Activated CD4-positive, alpha-beta memory T cell treated with anti-CD3 and anti-CD28 coated beads, Interleukin-2, amount 10 ng/mL, durations not matched to agents 7 days and 5 days (primary cell): ENCODE measurements at regions not wholly inside any gene's neighbourhood (a gene's known extent, or its start where the extent isn't known, plus 50 kb on each side); places are given as distances from the start of the nearest gene placed in this dataset.

Experiments
- CTCF ChIA-PET: fragments of 350-600 bp; sonication (Branson Sonifier 250); formaldehyde crosslinking; loops from one replicate; lab custom pipeline; 2021; ENCODE audit warnings: antibody characterized with exemption, inconsistent platforms; lab: Charles Lee
- POLR2A ChIA-PET: fragments of 350-600 bp; sonication (Branson Sonifier 250); formaldehyde crosslinking; loops from one replicate; lab custom pipeline; 2021; ENCODE audit warnings: antibody characterized with exemption; lab: Charles Lee
- DNase-seq: peaks from one replicate; pipeline ENCODE4 v3.0.0-alpha.2; 2020
- H3K27ac Mint-ChIP-seq: one replicate; pipeline ENCODE4 v1.8.0; 2021; ENCODE audit warnings: mild to moderate bottlenecking, mixed read lengths
- H3K27me3 Mint-ChIP-seq: one replicate; pipeline ENCODE4 v1.8.0; 2021; ENCODE audit warnings: mixed read lengths
- H3K36me3 Mint-ChIP-seq: one replicate; pipeline ENCODE4 v1.8.0; 2021; ENCODE audit warnings: low read depth, mixed read lengths
- H3K4me1 Mint-ChIP-seq: one replicate; pipeline ENCODE4 v1.8.0; 2021; ENCODE audit warnings: mixed read lengths
- H3K4me3 Mint-ChIP-seq: one replicate; pipeline ENCODE4 v1.8.0; 2021; ENCODE audit warnings: mild to moderate bottlenecking, mixed read lengths
- H3K9me3 Mint-ChIP-seq: one replicate; pipeline ENCODE4 v1.8.0; 2021; ENCODE audit warnings: mixed read lengths

DNA sequence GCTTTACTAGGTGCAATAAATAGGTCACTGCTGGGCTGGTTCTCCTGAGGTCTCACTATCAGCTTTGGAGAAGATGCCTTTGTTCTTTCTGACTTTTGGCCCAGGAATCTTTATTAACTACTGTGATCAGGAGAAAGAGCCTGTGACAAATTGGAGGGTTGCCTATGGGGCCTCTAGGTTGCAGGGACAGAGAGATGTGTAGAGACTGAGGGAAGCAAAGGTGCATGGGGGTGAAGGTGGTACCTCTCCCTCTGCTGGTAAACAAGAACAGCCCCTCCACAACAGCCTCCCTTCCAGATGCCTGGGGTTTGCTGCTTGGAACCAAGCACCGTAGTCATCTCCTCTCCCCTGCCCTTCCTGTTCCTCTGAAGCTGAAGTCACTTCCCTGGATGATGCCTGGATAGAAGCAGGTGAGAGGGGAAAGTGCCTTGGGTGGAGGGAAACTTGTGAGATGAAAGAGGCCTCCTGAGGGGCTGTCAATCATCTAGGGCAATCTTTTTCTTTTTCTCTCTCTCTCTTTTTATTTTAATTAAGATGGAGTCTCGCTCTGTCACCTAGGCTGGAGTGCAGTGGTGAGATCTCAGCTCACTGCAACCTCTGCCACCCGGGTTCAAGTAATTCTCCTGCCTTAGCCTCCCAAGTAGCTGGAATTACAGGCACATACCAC lies 57.4 kb upstream of the DUSP22 start:
- Mint-ChIP-seq H3K9me3 (no peaks in the 10 kb centered on the region), H3K4me1 (peaks cover 46% of the 10 kb centered on the region), H3K27me3 (no peaks in the 10 kb centered on the region), H3K27ac (no peak overlapping the region), H3K4me3 (no peak overlapping the region), H3K36me3 (no peaks in the 10 kb centered on the region)
- no peak for DNase-seq
- CTCF ChIA-PET = no interaction called here
- POLR2A ChIA-PET = interaction anchor here (0.8 to 3.2 kb wide), 3 partner anchors 9 to 20 kb away, joined by 3 to 14 read pairs (median 11); no protein-coding TSS in a partner anchor

GRCh38 chr6:235763-236360 lies 56.4 kb upstream of the DUSP22 start:
- Mint-ChIP-seq H3K9me3 (no peaks in the 10 kb centered on the region), H3K27me3 (no peaks in the 10 kb centered on the region), H3K4me3 (peak overlapping the region; percentile 62), H3K27ac (peak overlapping the region; percentile 81), H3K36me3 (no peaks in the 10 kb centered on the region), H3K4me1 (peaks cover 38% of the 10 kb centered on the region)
- peak; percentile 46 for DNase-seq
- ChIA-PET CTCF (no interaction called here), POLR2A (interaction anchor here (0.8 to 3.2 kb wide), 6 partner anchors 10 to 156 kb away, joined by 3 to 14 read pairs (median 4); partner anchors contain the start of gene IRF4)

DNA sequence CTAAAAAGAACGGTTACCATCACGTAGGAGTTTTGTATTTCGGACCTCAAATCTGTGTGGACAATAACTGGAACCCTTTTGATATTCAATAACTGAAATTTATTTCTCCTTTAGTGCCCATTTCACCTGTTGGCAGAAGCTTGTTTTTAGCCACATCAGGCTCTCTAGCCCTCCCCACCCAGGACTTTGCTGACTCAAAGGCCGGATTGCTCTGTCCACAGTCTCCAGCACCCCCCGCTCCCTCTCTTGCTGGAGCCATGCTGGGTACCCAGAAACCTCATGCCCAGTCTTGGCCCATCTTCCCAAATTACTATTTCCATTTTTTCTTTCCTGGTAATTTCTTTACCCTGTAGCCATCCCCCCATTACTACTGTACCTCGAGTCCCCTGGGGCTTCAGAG lies 55.8 kb upstream of the DUSP22 start:
- ChIA-PET CTCF (no interaction called here), POLR2A (interaction anchor here (1.5 to 3.2 kb wide), 4 partner anchors 10 to 21 kb away, joined by 3 to 14 read pairs (median 8); no protein-coding TSS in a partner anchor)
- no peak for DNase-seq
- peaks cover 38% of the 10 kb centered on the region for H3K4me1 Mint-ChIP-seq
- no peaks in the 10 kb centered on the region for H3K9me3 Mint-ChIP-seq
- peak overlapping the region; percentile 81 for H3K27ac Mint-ChIP-seq
- H3K4me3 Mint-ChIP-seq = peak overlapping the region; percentile 62
- no peaks in the 10 kb centered on the region for H3K36me3 Mint-ChIP-seq
- H3K27me3 Mint-ChIP-seq = no peaks in the 10 kb centered on the region

DNA sequence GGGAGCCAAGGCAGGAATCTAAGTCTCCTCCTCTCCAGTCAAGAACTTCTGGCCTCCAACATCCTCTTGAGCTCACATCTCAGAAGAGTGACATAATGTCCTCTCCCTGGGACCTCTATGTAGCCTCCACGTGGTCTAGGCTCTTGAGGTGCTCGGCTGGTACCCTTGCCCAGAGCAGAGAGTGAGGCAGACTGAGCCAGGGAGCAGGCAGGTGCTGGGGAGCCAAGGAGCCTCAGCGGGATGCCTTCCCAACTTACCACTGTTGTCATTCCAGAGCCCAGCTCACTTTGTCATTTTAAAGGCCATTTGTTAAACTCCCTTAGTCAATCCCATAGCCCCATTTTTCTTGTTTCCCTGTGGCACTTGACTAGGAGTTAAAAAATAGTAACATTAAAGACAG lies 52.1 kb upstream of the DUSP22 start:
- peaks cover 5% of the 10 kb centered on the region for H3K36me3 Mint-ChIP-seq
- ChIA-PET CTCF (no interaction called here), POLR2A (no interaction called here)
- H3K4me3 Mint-ChIP-seq = no peak overlapping the region
- peaks cover 25% of the 10 kb centered on the region for H3K4me1 Mint-ChIP-seq
- H3K27ac Mint-ChIP-seq = no peak overlapping the region
- DNase-seq = no peak
- H3K9me3 Mint-ChIP-seq = peaks cover 2% of the 10 kb centered on the region
- peaks cover 17% of the 10 kb centered on the region for H3K27me3 Mint-ChIP-seq

DNA sequence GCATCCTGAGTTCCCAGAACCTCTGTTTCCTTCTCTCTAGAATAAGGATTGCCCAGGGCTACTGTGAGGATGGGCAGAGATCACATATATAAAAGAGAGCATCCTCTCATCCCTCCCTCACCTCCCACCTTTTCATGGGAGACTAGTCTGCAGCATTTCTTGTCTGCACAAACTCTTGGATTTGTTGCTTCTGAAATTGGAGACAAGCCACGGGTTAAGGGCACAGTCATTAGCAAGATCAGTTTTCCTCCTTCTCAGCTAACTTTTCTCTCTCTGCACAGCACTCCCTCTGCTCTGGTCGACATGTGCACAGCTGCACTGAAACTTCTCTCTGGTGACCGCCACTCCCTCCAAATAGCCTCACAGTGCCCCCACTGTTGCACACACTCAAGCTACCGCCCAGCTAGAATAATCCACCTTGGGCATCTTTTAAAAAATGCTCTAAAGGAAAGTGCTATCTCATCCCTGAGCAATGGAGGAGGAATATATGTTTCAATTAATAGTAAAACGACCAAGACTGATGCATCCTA lies 50.9 kb upstream of the DUSP22 start:
- Mint-ChIP-seq H3K4me3 (no peak overlapping the region), H3K27ac (no peak overlapping the region), H3K27me3 (peaks cover 26% of the 10 kb centered on the region), H3K4me1 (peaks cover 13% of the 10 kb centered on the region), H3K9me3 (peaks cover 2% of the 10 kb centered on the region), H3K36me3 (peaks cover 5% of the 10 kb centered on the region)
- CTCF ChIA-PET = no interaction called here
- DNase-seq = no peak
- POLR2A ChIA-PET = interaction anchor here (0.8 kb wide), 1 partner anchor 32 kb away, joined by 3 read pairs; no protein-coding TSS in a partner anchor
